B cell (primary cell): ENCODE measurements at regions not wholly inside any gene's neighbourhood (a gene's known extent, or its start where the extent isn't known, plus 50 kb on each side); places are given as distances from the start of the nearest gene placed in this dataset.

Experiments
- ATAC-seq: fragments of 200-7000 bp; cut with Tn5 transposase; one replicate; pipeline ENCODE4 v1.10.0; 2021; ENCODE audit warnings: low read depth, mild to moderate bottlenecking, moderate number of reproducible peaks, moderate library complexity
- CTCF ChIA-PET: fragments of 350-600 bp; sonication (Branson Sonifier 250); formaldehyde crosslinking; loops from one replicate; lab custom pipeline; 2021; ENCODE audit warnings: antibody characterized with exemption, inconsistent platforms; lab: Charles Lee
- POLR2A ChIA-PET: fragments of 350-600 bp; sonication (Branson Sonifier 250); formaldehyde crosslinking; loops from one replicate; lab custom pipeline; 2021; ENCODE audit warnings: antibody characterized with exemption; lab: Charles Lee
- DNase-seq: peaks from one replicate; pipeline ENCODE4 v3.0.0; 2013
- H2AFZ ChIP-seq: 2 replicates; pipeline ENCODE4 v1.6.1; 2012; ENCODE audit warnings: mild to moderate bottlenecking, low read depth, low read length; ENCODE audit not compliant: insufficient read depth, poor library complexity, severe bottlenecking
- H3K27ac ChIP-seq, 2 donors: 1 replicate in 1 of 2; 2 replicates in 1 of 2; pipeline ENCODE4 v1.5.1; 2012 to 2013; ENCODE audit warnings: low read length in 2 of 2, mild to moderate bottlenecking in 2 of 2, moderate library complexity in 1 of 2
- H3K27me3 ChIP-seq, 4 experiments: fragments of 200-600 bp in 1 of 4; sonication (generic) in 1 of 4; replicated peaks in 1 of 4; 1 replicate in 2 of 4; 2 replicates in 2 of 4; pipeline versions ENCODE4 v1.6.1 to v1.7.0; 2013 to 2016; ENCODE audit warnings: low read length in 3 of 4, mild to moderate bottlenecking in 2 of 4, mixed read lengths in 1 of 4, moderate library complexity in 1 of 4; ENCODE audit not compliant: insufficient read depth in 4 of 4, control insufficient read depth in 3 of 4; ENCODE audit errors: control extremely low read depth in 1 of 4
- H3K36me3 ChIP-seq, 2 experiments: replicated peaks in 1 of 2; 1 replicate in 1 of 2; 2 replicates in 1 of 2; pipeline versions ENCODE4 v1.6.1 to v1.7.1; 2013; ENCODE audit warnings: low read length in 1 of 2; ENCODE audit not compliant: insufficient read depth in 2 of 2, control insufficient read depth in 1 of 2; ENCODE audit errors: control extremely low read depth in 1 of 2, extremely low read depth in 1 of 2
- H3K4me1 ChIP-seq, 2 donors: fragments of 200-600 bp in 1 of 2; sonication (generic) in 1 of 2; 1 replicate in 1 of 2; 2 replicates in 1 of 2; pipeline versions ENCODE4 v1.5.1 to v1.6.1; 2013 to 2017; ENCODE audit warnings: low read length in 2 of 2; ENCODE audit not compliant: control insufficient read depth in 2 of 2, insufficient read depth in 2 of 2
- H3K4me2 ChIP-seq: replicated peaks from 2 replicates; pipeline ENCODE3; 2012; ENCODE audit warnings: mild to moderate bottlenecking, low read depth, low read length; ENCODE audit not compliant: poor library complexity, severe bottlenecking
- H3K4me3 ChIP-seq, 5 experiments: fragments of 200-600 bp in 1 of 5; sonication (generic) in 1 of 5; 1 replicate in 3 of 5; 2 replicates in 2 of 5; pipeline versions ENCODE4 v1.5.1 to v1.7.0; 2011 to 2016; ENCODE audit warnings: low read length in 4 of 5, mild to moderate bottlenecking in 4 of 5, low read depth in 2 of 5, control low read depth in 1 of 5, moderate library complexity in 1 of 5; ENCODE audit not compliant: insufficient read depth in 1 of 5; ENCODE audit errors: control extremely low read depth in 1 of 5, extremely low read depth in 1 of 5
- H3K79me2 ChIP-seq: fragments of 200-600 bp; sonication (generic); one replicate; pipeline ENCODE4 v1.6.0; 2016; ENCODE audit warnings: low read length; ENCODE audit not compliant: control insufficient read depth, insufficient read depth
- H3K9ac ChIP-seq: fragments of 200-600 bp; sonication (generic); 2 replicates; pipeline ENCODE4 v1.6.1; 2017; ENCODE audit warnings: mild to moderate bottlenecking, low read length, moderate library complexity
- H3K9me3 ChIP-seq, 3 donors: one replicate each; pipeline versions ENCODE4 v1.6.1 to v1.7.1; 2013; ENCODE audit warnings: low read length in 2 of 3; ENCODE audit not compliant: control insufficient read depth in 2 of 3, insufficient read depth in 1 of 3; ENCODE audit errors: control extremely low read depth in 1 of 3
- H4K20me1 ChIP-seq: 2 replicates; pipeline ENCODE4 v1.6.0; 2012; ENCODE audit warnings: mild to moderate bottlenecking, low read length; ENCODE audit not compliant: insufficient read depth, control insufficient read depth, poor library complexity, severe bottlenecking
- H3K27ac Mint-ChIP-seq: one replicate; pipeline ENCODE4 v1.8.0; 2021; ENCODE audit warnings: mixed read lengths
- H3K27me3 Mint-ChIP-seq: one replicate; pipeline ENCODE4 v1.8.0; 2021; ENCODE audit warnings: mixed read lengths
- H3K4me1 Mint-ChIP-seq: one replicate; pipeline ENCODE4 v1.8.0; 2021; ENCODE audit warnings: mixed read lengths
- H3K4me3 Mint-ChIP-seq: one replicate; pipeline ENCODE4 v1.8.0; 2021; ENCODE audit warnings: mixed read lengths
- H3K9me3 Mint-ChIP-seq: one replicate; pipeline ENCODE4 v1.8.0; 2022; ENCODE audit warnings: mixed read lengths; ENCODE audit not compliant: insufficient read depth
- EZH2 ChIP-seq: IDR thresholded peaks from 2 replicates; pipeline ENCODE4 v1.6.1; 2012; ENCODE audit warnings: borderline replicate concordance, low read depth, mild to moderate bottlenecking, moderate library complexity, low read length; ENCODE audit not compliant: insufficient read depth, poor library complexity, severe bottlenecking
- WGBS: methylation state at CpG from one replicate; pipeline ENCODE4 v1.1.5; 2013; ENCODE audit warnings: missing lambda C conversion rate; ENCODE audit not compliant: insufficient coverage; 5-methylcytosine and 5-hydroxymethylcytosine counted together
- intact Hi-C: fragments of 100-400 bp; cut with micrococcal nuclease; formaldehyde crosslinking; loops from one replicate; pipeline ENCODE4 v1.10.0; 2022
- TF ChIP-seq, protein P1 (sequence below): fragments of 200-600 bp; IDR thresholded peaks from one replicate; pipeline ENCODE4 v1.8.0; 2022; ENCODE audit warnings: antibody characterized with exemption, mild to moderate bottlenecking

DNA sequence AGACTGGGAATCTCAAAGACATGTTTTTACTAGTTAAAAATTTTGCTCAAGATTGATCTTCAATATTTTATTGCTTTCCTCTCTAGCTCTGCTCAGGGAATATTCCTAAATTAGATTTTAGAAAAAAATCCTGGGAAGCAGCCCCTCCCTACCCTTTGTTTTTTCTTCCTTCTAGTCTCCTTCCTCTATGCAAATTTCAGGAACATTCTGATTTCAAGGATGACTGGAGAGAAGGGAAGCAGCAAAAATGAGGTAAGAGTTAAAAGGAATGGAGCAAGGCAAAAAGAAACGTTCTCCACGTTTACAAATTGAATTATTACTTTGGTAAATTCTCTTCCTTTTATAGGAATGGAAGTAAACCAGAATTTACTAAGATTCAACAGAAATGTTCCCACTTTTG is 493.4 kb upstream of the TUSC1 start:
- Histone ChIP-seq H3K79me2 (no peaks in the 10 kb centered on the region), H3K4me1 (no peaks in the 10 kb centered on the region), H3K27me3 (no peaks in the 10 kb centered on the region), H4K20me1 (no peaks in the 10 kb centered on the region), H2AFZ (no peak overlapping the region), H3K9me3 (no peaks in the 10 kb centered on the region), H3K27ac (no peak overlapping the region), H3K36me3 (no peaks in the 10 kb centered on the region), H3K4me3 (no peak overlapping the region), H3K4me2 (no peak overlapping the region), H3K9ac (no peak overlapping the region)
- ChIA-PET CTCF (no interaction called here), POLR2A (no interaction called here)
- Mint-ChIP-seq H3K9me3 (peaks cover 3% of the 10 kb centered on the region), H3K27ac (no peak overlapping the region), H3K27me3 (no peaks in the 10 kb centered on the region), H3K4me3 (no peak overlapping the region), H3K4me1 (no peaks in the 10 kb centered on the region)
- DNase-seq (no peak), ATAC-seq (no peak)
- intact Hi-C loops, result no loop called here
- WGBS, result no CpG with 5 or more reads among the region's 2 CpGs
- TF ChIP-seq EZH2, result no peak
- TF ChIP-seq, protein P1, sequence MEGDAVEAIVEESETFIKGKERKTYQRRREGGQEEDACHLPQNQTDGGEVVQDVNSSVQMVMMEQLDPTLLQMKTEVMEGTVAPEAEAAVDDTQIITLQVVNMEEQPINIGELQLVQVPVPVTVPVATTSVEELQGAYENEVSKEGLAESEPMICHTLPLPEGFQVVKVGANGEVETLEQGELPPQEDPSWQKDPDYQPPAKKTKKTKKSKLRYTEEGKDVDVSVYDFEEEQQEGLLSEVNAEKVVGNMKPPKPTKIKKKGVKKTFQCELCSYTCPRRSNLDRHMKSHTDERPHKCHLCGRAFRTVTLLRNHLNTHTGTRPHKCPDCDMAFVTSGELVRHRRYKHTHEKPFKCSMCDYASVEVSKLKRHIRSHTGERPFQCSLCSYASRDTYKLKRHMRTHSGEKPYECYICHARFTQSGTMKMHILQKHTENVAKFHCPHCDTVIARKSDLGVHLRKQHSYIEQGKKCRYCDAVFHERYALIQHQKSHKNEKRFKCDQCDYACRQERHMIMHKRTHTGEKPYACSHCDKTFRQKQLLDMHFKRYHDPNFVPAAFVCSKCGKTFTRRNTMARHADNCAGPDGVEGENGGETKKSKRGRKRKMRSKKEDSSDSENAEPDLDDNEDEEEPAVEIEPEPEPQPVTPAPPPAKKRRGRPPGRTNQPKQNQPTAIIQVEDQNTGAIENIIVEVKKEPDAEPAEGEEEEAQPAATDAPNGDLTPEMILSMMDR, result no peak

DNA sequence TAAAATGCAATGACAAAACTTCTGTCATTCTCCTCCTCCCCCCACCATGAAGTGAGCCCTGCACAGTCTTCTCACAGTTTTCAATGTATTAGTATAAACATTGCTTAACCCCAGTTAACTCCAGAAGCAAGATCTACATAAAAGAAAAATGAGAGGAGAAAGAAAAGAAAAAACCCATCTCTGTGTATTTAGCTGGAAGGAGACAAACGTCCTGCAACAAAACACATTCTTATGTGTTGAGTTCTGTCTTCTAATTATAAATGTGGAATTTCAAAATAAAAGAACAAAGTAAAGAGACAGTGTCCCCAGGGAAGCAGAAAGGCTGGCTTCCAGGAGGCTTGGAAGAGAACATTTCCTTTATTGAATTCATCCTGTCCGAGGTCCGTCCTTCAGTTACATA is 491.9 kb upstream of the TUSC1 start:
- Histone ChIP-seq H3K9ac (no peak overlapping the region), H3K27ac (no peak overlapping the region), H2AFZ (no peak overlapping the region), H3K4me3 (no peak overlapping the region), H3K9me3 (no peaks in the 10 kb centered on the region), H3K79me2 (no peaks in the 10 kb centered on the region), H4K20me1 (no peaks in the 10 kb centered on the region), H3K27me3 (no peaks in the 10 kb centered on the region), H3K36me3 (no peaks in the 10 kb centered on the region), H3K4me1 (no peaks in the 10 kb centered on the region), H3K4me2 (no peak overlapping the region)
- Mint-ChIP-seq H3K9me3 (peaks cover 3% of the 10 kb centered on the region), H3K27me3 (no peaks in the 10 kb centered on the region), H3K4me1 (no peaks in the 10 kb centered on the region), H3K4me3 (no peak overlapping the region), H3K27ac (no peak overlapping the region)
- ChIA-PET CTCF (no interaction called here), POLR2A (no interaction called here)
- no peak for DNase-seq
- TF ChIP-seq, protein P1, result no peak
- no peak for TF ChIP-seq EZH2
- intact Hi-C loops, result no loop called here
- WGBS, result no CpG with 5 or more reads among the region's 3 CpGs
- no peak for ATAC-seq
